Neural progenitor cell (in vitro differentiated cells): ENCODE measurements at regions not wholly inside any gene's neighbourhood (a gene's known extent, or its start where the extent isn't known, plus 50 kb on each side); places are given as distances from the start of the nearest gene placed in this dataset.

ENCODE experiments used
- EZH2 ChIP-seq: fragments of 200-600 bp; sonication (generic); IDR thresholded peaks from 2 replicates; pipeline ENCODE4 v1.6.1; 2017; ENCODE audit warnings: antibody characterized with exemption, mild to moderate bottlenecking, moderate library complexity
- EZH2phosphoT487 ChIP-seq: fragments of 200-600 bp; sonication (generic); IDR thresholded peaks from 2 replicates; pipeline ENCODE4 v1.6.1; 2017; ENCODE audit warnings: antibody characterized with exemption
- TF ChIP-seq, protein P1 (sequence below): fragments of 200-600 bp; sonication (generic); IDR thresholded peaks from 2 replicates; pipeline ENCODE4 v1.5.1; 2017; ENCODE audit warnings: antibody characterized with exemption, mild to moderate bottlenecking

DNA sequence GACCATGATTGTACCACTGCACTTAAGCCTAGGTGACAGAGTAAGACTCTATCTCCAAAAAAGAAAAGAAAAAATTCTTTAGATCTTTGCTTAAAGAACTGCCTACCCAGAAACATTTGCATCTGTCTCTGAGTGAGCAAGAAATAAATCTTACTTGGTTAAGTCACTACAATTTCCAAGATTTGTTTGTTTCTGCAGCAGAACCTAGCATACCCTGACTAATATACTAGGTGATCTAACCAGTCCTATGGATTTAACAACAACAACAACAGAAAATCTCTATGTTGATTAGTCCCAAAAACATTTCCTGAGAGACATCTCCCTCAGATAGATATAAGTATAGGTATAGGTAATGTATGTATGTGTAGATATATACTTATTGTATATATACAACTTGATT, 549.3 kb upstream of the PSMD7 start:
- TF ChIP-seq EZH2 (no peak), EZH2phosphoT487 (no peak)
- TF ChIP-seq, protein P1, sequence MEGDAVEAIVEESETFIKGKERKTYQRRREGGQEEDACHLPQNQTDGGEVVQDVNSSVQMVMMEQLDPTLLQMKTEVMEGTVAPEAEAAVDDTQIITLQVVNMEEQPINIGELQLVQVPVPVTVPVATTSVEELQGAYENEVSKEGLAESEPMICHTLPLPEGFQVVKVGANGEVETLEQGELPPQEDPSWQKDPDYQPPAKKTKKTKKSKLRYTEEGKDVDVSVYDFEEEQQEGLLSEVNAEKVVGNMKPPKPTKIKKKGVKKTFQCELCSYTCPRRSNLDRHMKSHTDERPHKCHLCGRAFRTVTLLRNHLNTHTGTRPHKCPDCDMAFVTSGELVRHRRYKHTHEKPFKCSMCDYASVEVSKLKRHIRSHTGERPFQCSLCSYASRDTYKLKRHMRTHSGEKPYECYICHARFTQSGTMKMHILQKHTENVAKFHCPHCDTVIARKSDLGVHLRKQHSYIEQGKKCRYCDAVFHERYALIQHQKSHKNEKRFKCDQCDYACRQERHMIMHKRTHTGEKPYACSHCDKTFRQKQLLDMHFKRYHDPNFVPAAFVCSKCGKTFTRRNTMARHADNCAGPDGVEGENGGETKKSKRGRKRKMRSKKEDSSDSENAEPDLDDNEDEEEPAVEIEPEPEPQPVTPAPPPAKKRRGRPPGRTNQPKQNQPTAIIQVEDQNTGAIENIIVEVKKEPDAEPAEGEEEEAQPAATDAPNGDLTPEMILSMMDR, result no peak
